Fibroblast of lung (primary cell): ENCODE measurements at regions not wholly inside any gene's neighbourhood (a gene's known extent, or its start where the extent isn't known, plus 50 kb on each side); places are given as distances from the start of the nearest gene placed in this dataset.

Experiments
- DNase-seq, 2 donors: peaks; one replicate each; pipeline versions ENCODE4 v3.0.0 to v3.0.0-alpha.2; 2010; ENCODE audit warnings: low read depth in 2 of 2
- H2AFZ ChIP-seq: 2 replicates; pipeline ENCODE4 v1.5.1; 2012; ENCODE audit warnings: low read length, control low read depth, inconsistent platforms
- H3K27ac ChIP-seq: 2 replicates; pipeline ENCODE4 v1.5.1; 2011; ENCODE audit warnings: low read length, control low read depth; ENCODE audit not compliant: insufficient read depth
- H3K27me3 ChIP-seq: 2 replicates; pipeline ENCODE4 v1.5.1; 2011; ENCODE audit warnings: mild to moderate bottlenecking, low read length; ENCODE audit not compliant: control insufficient read depth, insufficient read depth
- H3K36me3 ChIP-seq: 2 replicates; pipeline ENCODE4 v1.5.1; 2011; ENCODE audit warnings: low read length; ENCODE audit not compliant: control insufficient read depth, insufficient read depth
- H3K4me1 ChIP-seq: 2 replicates; pipeline ENCODE4 v1.5.1; 2011; ENCODE audit warnings: low read length; ENCODE audit not compliant: control insufficient read depth, insufficient read depth; ENCODE audit errors: extremely low read depth
- H3K4me2 ChIP-seq: 2 replicates; pipeline ENCODE4 v1.5.1; 2011; ENCODE audit warnings: low read length, control low read depth; ENCODE audit not compliant: insufficient read depth; ENCODE audit errors: extremely low read depth
- H3K4me3 ChIP-seq, 4 experiments: fragments of 200-600 bp in 1 of 4; sonication (generic) in 1 of 4; replicated peaks in 1 of 4; 2 replicates each; pipeline ENCODE4 v1.5.1; 2011 to 2016; ENCODE audit warnings: low read length in 4 of 4, low read depth in 3 of 4, mild to moderate bottlenecking in 3 of 4, control low read depth in 2 of 4, inconsistent platforms in 1 of 4, mixed read lengths in 1 of 4; ENCODE audit not compliant: insufficient read depth in 1 of 4; ENCODE audit errors: control extremely low read depth in 1 of 4
- H3K79me2 ChIP-seq: 2 replicates; pipeline ENCODE4 v1.5.1; 2012; ENCODE audit warnings: mild to moderate bottlenecking, low read length, inconsistent platforms; ENCODE audit not compliant: control insufficient read depth, insufficient read depth
- H3K9ac ChIP-seq: 2 replicates; pipeline ENCODE4 v1.5.1; 2011; ENCODE audit warnings: mild to moderate bottlenecking, low read length, control low read depth; ENCODE audit not compliant: insufficient read depth
- H3K9me3 ChIP-seq: 2 replicates; pipeline ENCODE4 v1.5.1; 2012; ENCODE audit warnings: low read depth, low read length; ENCODE audit not compliant: control insufficient read depth, insufficient read depth
- H4K20me1 ChIP-seq: 2 replicates; pipeline ENCODE4 v1.5.1; 2011; ENCODE audit warnings: low read length; ENCODE audit not compliant: control insufficient read depth, insufficient read depth; ENCODE audit errors: extremely low read depth
- EZH2 ChIP-seq: IDR thresholded peaks from 2 replicates; pipeline ENCODE4 v1.5.1; 2012; ENCODE audit warnings: low read length, control low read depth, mild to moderate bottlenecking; ENCODE audit errors: missing control alignments
- TF ChIP-seq, protein P1 (sequence below), 2 donors: IDR thresholded peaks in 1 of 2; conservative IDR thresholded peaks in 1 of 2; 1 replicate in 1 of 2; 2 replicates in 1 of 2; pipeline ENCODE4 v1.5.1; 2011 to 2012; ENCODE audit warnings: low read length in 2 of 2, control low read depth in 1 of 2, inconsistent platforms in 1 of 2, low read depth in 1 of 2, mild to moderate bottlenecking in 1 of 2

DNA sequence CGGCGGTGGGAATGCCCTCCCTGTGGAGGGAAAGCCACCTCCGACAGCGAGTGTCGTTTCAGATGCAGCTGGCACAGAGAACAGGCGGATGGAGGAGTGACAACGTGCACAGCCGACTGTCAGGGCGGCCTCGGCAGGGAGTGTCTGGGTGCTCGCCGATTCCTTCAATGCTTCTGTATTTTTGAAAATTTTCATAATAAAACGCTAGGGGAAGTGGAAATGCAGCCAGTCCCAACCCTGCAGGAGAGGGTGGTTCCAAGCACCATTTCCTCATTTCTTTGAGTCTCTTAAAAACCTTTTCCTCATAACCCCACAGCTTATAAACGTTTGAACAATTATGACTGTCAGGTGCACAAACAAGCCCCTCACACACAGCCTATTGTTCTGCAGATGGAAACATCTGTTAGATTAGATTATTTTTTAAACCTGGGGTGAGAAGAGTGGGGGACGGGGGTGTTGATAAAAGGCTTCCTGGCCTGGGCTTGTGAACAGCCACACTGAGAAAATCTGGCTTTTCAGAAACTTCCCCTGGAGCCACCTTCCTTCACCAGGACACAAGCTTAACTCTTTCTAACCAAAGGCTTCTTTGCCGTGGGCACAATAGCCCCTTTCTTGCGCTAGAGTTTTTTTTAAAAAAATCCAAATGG lies 228.9 kb downstream of the ANKRD60 start:
- no peaks in the 10 kb centered on the region for H3K4me1 ChIP-seq
- no peaks in the 10 kb centered on the region for H3K79me2 ChIP-seq
- H2AFZ ChIP-seq = no peak overlapping the region
- TF ChIP-seq, protein P1, sequence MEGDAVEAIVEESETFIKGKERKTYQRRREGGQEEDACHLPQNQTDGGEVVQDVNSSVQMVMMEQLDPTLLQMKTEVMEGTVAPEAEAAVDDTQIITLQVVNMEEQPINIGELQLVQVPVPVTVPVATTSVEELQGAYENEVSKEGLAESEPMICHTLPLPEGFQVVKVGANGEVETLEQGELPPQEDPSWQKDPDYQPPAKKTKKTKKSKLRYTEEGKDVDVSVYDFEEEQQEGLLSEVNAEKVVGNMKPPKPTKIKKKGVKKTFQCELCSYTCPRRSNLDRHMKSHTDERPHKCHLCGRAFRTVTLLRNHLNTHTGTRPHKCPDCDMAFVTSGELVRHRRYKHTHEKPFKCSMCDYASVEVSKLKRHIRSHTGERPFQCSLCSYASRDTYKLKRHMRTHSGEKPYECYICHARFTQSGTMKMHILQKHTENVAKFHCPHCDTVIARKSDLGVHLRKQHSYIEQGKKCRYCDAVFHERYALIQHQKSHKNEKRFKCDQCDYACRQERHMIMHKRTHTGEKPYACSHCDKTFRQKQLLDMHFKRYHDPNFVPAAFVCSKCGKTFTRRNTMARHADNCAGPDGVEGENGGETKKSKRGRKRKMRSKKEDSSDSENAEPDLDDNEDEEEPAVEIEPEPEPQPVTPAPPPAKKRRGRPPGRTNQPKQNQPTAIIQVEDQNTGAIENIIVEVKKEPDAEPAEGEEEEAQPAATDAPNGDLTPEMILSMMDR (conservative IDR thresholded peaks at IDR 0.05 in 1 of 2, IDR thresholded peaks at IDR 0.05 in 1 of 2; ENCODE audit: low read depth in 1 of 2, low read length in 2 of 2) = no peak
- TF ChIP-seq EZH2 = no peak
- no peaks in the 10 kb centered on the region for H3K9me3 ChIP-seq
- no peak overlapping the region for H3K9ac ChIP-seq
- H3K4me2 ChIP-seq = no peak overlapping the region
- H3K27me3 ChIP-seq = no peaks in the 10 kb centered on the region
- no peaks in the 10 kb centered on the region for H3K36me3 ChIP-seq
- no peaks in the 10 kb centered on the region for H4K20me1 ChIP-seq
- no peak overlapping the region for H3K27ac ChIP-seq
- no peak overlapping the region for H3K4me3 ChIP-seq
- no peak for DNase-seq

DNA sequence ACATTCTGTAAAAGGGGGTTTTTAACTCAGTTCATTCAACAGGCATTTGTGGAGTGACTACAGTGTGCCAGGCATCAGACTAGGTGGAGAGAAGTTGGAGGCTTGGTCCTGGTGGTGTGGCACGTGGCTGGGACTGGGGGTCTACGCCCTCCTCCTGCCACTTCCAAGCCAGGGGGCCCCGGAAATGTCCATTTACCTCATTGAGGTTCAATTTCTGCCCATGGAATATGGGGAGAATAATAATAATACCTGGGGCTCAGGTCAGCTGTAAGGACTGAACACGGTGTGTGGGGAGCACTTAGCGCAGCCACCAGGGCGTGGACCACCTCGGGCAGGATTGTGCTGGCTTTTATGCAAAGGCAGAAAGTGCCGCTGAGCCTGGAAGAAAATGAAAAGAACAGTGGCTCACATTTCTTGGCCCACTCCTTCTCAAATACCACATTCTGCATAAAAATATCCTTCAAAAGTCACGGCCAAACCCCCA lies 229.4 kb downstream of the ANKRD60 start:
- Histone ChIP-seq H3K79me2 (no peaks in the 10 kb centered on the region), H3K27ac (no peak overlapping the region), H3K4me2 (no peak overlapping the region), H3K9me3 (no peaks in the 10 kb centered on the region), H4K20me1 (no peaks in the 10 kb centered on the region), H3K4me1 (no peaks in the 10 kb centered on the region), H3K4me3 (no peak overlapping the region), H3K9ac (no peak overlapping the region), H3K27me3 (no peaks in the 10 kb centered on the region), H3K36me3 (no peaks in the 10 kb centered on the region), H2AFZ (no peak overlapping the region)
- TF ChIP-seq, protein P1 (conservative IDR thresholded peaks at IDR 0.05 in 1 of 2, IDR thresholded peaks at IDR 0.05 in 1 of 2; ENCODE audit: low read depth in 1 of 2, low read length in 2 of 2) = no peak
- no peak for TF ChIP-seq EZH2
- DNase-seq = no peak

DNA sequence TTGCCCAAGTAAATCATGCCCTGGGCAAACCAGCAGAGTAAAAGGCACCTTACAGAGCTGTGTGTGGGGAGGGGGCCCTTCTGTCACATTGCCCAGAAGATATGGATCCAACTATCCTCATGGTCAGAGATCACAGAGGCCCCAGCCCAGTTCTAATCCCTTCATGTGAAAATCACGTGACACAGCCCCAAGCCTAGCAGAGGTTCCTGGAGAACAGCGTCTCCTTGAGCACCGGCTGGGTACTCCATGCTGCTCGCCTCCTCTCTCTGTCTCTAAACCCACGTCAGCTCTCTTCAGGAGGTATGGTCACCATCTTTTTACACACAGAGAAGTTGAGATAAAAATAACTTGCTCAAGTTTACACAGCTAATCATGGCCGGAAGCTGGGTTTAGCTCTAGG lies 230.2 kb downstream of the ANKRD60 start:
- Histone ChIP-seq H3K27me3 (no peaks in the 10 kb centered on the region), H3K36me3 (no peaks in the 10 kb centered on the region), H3K4me2 (no peak overlapping the region), H3K27ac (no peak overlapping the region), H4K20me1 (no peaks in the 10 kb centered on the region), H3K4me3 (no peak overlapping the region), H2AFZ (no peak overlapping the region), H3K9ac (no peak overlapping the region), H3K9me3 (no peaks in the 10 kb centered on the region), H3K79me2 (no peaks in the 10 kb centered on the region), H3K4me1 (no peaks in the 10 kb centered on the region)
- no peak for TF ChIP-seq EZH2
- TF ChIP-seq, protein P1 (conservative IDR thresholded peaks at IDR 0.05 in 1 of 2, IDR thresholded peaks at IDR 0.05 in 1 of 2; ENCODE audit: low read depth in 1 of 2, low read length in 2 of 2) = no peak
- DNase-seq = no peak
